Adrenal gland (tissue), 9 donors: ENCODE measurements at regions not wholly inside any gene's neighbourhood (a gene's known extent, or its start where the extent isn't known, plus 50 kb on each side); places are given as distances from the start of the nearest gene placed in this dataset.

Experiments used
- DNase-seq, 7 donors: peaks; one replicate each; pipeline ENCODE4 v3.0.0-alpha.2; 2019 to 2020
- H3K27ac ChIP-seq, 5 donors: fragments of 200-600 bp; sonication (generic) in 4 of 5; 1 replicate in 3 of 5; 2 replicates in 2 of 5; pipeline versions ENCODE4 v1.5.1 to v1.8.0; 2016 to 2020; ENCODE audit warnings: mild to moderate bottlenecking in 1 of 5
- H3K27me3 ChIP-seq: fragments of 200-600 bp; 2 replicates; pipeline ENCODE4 v1.8.0; 2021
- H3K36me3 ChIP-seq, 2 donors: fragments of 200-600 bp; replicated peaks in 1 of 2; 1 replicate in 1 of 2; 2 replicates in 1 of 2; pipeline versions ENCODE4 v1.5.1 to v1.8.0; 2018 to 2022
- H3K4me1 ChIP-seq, 2 donors: fragments of 200-600 bp; replicated peaks in 1 of 2; 1 replicate in 1 of 2; 2 replicates in 1 of 2; pipeline versions ENCODE4 v1.5.1 to v1.8.0; 2018 to 2021
- H3K4me3 ChIP-seq, 4 donors: fragments of 200-600 bp; sonication (generic) in 3 of 4; one replicate each; pipeline ENCODE4 v1.5.1; 2016 to 2018
- H3K9me3 ChIP-seq, 3 donors: fragments of 200-600 bp; sonication (generic) in 1 of 3; replicated peaks in 1 of 3; 1 replicate in 2 of 3; 2 replicates in 1 of 3; pipeline versions ENCODE4 v1.5.1 to v1.8.0; 2016 to 2021
- POLR2A ChIP-seq, 2 donors: fragments of 450-650 bp; IDR thresholded peaks; one replicate each; pipeline ENCODE4 v1.6.1; 2017; ENCODE audit warnings: antibody characterized with exemption in 2 of 2, mild to moderate bottlenecking in 2 of 2, moderate library complexity in 1 of 2
- WGBS, 4 donors: extraction: QIAGEN DNeasy Blood & Tissue Kit in 2 of 4; methylation state at CpG; one replicate each; pipeline versions ENCODE4 v1.1.5 to v1.1.7; 2013 to 2017; 5-methylcytosine and 5-hydroxymethylcytosine counted together
- intact Hi-C, 2 donors: fragments of 100-400 bp; cut with DNase I; formaldehyde crosslinking; loops; one replicate each; pipeline versions ENCODE4 v1.14.1 to v1.15.0; 2022 to 2023
- TF ChIP-seq, protein P1 (sequence below), 6 experiments: fragments of 450-650 bp in 4 of 6; fragments of 200-600 bp in 2 of 6; sonication (generic) in 1 of 6; IDR thresholded peaks; 1 replicate in 5 of 6; 2 replicates in 1 of 6; pipeline versions ENCODE4 v1.5.1 to v1.8.0; 2016 to 2021; ENCODE audit warnings: antibody characterized with exemption in 6 of 6, mild to moderate bottlenecking in 2 of 6, moderate library complexity in 1 of 6
- donor health status: healthy with polysubstance abuse.
- donor health status: Bipolar disorder and iron deficiency.
- donor health status: DM: yes; HTN: yes; CAD: no.
- donor health status: DM: no; HTN: no; CAD: no.
- donor health status: DM: no; HTN: no; CAD: no.

DNA sequence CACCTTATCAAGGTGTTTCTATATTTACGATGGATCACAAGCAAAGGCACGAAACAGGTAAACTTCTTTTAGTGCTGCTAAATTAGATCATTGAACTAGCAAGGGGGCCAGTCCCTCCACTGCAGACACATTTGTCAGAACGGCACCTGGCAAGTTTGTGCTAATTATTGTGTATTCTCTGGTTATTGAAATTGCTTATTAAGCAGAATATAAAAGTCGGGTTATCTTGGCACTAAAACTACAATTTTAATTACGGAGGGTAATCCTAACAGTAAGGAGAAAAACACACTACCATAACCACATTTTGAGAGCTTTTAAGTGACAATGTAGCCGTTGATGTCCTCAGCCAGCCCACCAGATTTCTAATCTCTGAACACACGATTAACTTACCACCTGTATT lies 118.9 kb upstream of the BTN3A2 start:
- no peak for DNase-seq
- 86 to 93% (median 92%) methylated on average over 7 of the region's 7 CpGs for WGBS, 4 donors
- Histone ChIP-seq H3K4me1 (peaks cover 0 to 2% of the 10 kb centered on the region in 2 donors), H3K4me3 (no peak overlapping the region), H3K36me3 (no peaks in the 10 kb centered on the region), H3K9me3 (no peaks in the 10 kb centered on the region), H3K27me3 (peaks cover 5% of the 10 kb centered on the region), H3K27ac (no peak overlapping the region)
- no peak for TF ChIP-seq POLR2A (IDR thresholded peaks at IDR 0.05)
- TF ChIP-seq, protein P1, sequence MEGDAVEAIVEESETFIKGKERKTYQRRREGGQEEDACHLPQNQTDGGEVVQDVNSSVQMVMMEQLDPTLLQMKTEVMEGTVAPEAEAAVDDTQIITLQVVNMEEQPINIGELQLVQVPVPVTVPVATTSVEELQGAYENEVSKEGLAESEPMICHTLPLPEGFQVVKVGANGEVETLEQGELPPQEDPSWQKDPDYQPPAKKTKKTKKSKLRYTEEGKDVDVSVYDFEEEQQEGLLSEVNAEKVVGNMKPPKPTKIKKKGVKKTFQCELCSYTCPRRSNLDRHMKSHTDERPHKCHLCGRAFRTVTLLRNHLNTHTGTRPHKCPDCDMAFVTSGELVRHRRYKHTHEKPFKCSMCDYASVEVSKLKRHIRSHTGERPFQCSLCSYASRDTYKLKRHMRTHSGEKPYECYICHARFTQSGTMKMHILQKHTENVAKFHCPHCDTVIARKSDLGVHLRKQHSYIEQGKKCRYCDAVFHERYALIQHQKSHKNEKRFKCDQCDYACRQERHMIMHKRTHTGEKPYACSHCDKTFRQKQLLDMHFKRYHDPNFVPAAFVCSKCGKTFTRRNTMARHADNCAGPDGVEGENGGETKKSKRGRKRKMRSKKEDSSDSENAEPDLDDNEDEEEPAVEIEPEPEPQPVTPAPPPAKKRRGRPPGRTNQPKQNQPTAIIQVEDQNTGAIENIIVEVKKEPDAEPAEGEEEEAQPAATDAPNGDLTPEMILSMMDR (IDR thresholded peaks at IDR 0.05), result no peak
- intact Hi-C loops, result no loop called here

DNA sequence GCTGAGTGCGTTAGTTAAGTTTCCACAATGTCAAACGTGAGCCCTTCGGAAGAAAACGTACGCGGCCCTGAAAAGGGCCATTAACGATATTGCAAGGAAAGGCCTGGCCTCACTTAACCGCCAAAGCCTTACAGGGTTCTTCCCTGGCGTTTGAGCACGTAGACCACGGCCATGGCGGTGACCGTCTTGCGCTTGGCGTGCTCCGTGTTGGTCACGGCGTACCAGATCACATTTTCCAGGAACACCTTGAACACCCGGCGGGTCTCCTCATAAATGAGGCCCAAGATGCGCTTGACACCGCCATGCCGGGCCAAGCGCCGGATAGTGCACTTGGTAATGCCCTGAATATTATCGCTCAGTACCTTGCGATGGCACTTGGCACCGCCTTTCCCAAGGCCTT lies 118.4 kb upstream of the BTN3A2 start:
- H3K4me3 ChIP-seq, result no peak overlapping the region
- H3K9me3 ChIP-seq, result no peaks in the 10 kb centered on the region
- intact Hi-C loops, result no loop called here
- DNase-seq, result no peak
- H3K27ac ChIP-seq, result no peak overlapping the region
- H3K36me3 ChIP-seq, result no peaks in the 10 kb centered on the region
- WGBS, 4 donors, result 95 to 97% (median 96%) methylated on average over 27 to 28 of the region's 28 CpGs
- peaks cover under 1% of the 10 kb centered on the region for H3K27me3 ChIP-seq
- no peaks in the 10 kb centered on the region for H3K4me1 ChIP-seq
- TF ChIP-seq, protein P1 (IDR thresholded peaks at IDR 0.05), result no peak
- TF ChIP-seq POLR2A (IDR thresholded peaks at IDR 0.05), result no peak

DNA sequence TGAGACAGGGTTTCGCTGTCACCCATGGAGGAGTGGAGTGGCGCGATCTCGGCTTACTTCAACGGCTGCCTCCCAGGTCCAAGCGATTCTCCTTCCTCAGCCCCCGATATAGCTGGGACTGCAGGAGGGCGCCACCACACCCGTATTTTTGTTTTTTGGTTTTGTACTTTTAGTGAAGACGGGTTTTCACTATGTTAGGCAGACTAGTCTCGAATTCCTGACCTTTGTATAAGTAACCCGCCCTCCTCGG lies 115.4 kb upstream of the BTN3A2 start:
- Histone ChIP-seq H3K4me3 (peak overlapping the region in 2 of 4 donors; percentile 13 to 61), H3K9me3 (no peaks in the 10 kb centered on the region), H3K27ac (peak overlapping the region; percentile 55 to 90 (median 81)), H3K4me1 (no peaks in the 10 kb centered on the region), H3K36me3 (no peaks in the 10 kb centered on the region), H3K27me3 (no peaks in the 10 kb centered on the region)
- WGBS, 4 donors, result 0 to 2% (median 1%) methylated on average over 13 of the region's 13 CpGs
- intact Hi-C loops, result no loop called here
- TF ChIP-seq, protein P1 (IDR thresholded peaks at IDR 0.05), result no peak
- no peak for TF ChIP-seq POLR2A (IDR thresholded peaks at IDR 0.05)
- no peak for DNase-seq

GRCh38 chr6:26249957-26250697 lies 114.9 kb upstream of the BTN3A2 start:
- Histone ChIP-seq H3K36me3 (no peaks in the 10 kb centered on the region), H3K27ac (peak overlapping the region; percentile 55 to 90 (median 81)), H3K9me3 (no peaks in the 10 kb centered on the region), H3K27me3 (no peaks in the 10 kb centered on the region), H3K4me3 (peak overlapping the region in 2 of 4 donors; percentile 13 to 61), H3K4me1 (no peaks in the 10 kb centered on the region)
- intact Hi-C loops, result no loop called here
- TF ChIP-seq POLR2A (IDR thresholded peaks at IDR 0.05), result peak in 1 of 2 donors; percentile 91
- TF ChIP-seq, protein P1 (IDR thresholded peaks at IDR 0.05), result peak in 4 of 6 experiments; percentile 17 to 32 (median 22)
- DNase-seq, result peak; percentile 65 to 75 (median 67)
- 0 to 1% (median 0%) methylated on average over 16 to 43 of the region's 43 CpGs for WGBS, 4 donors
